ENCODE measurements at regions not wholly inside any gene's neighbourhood (a gene's known extent, or its start where the extent isn't known, plus 50 kb on each side); places are given as distances from the start of the nearest gene placed in this dataset.

- Histone ChIP-seq H3K79me2 (ENCODE audit: insufficient read depth, low read length) (no peaks in the 10 kb centered on the region), H3K36me3 (ENCODE audit: insufficient read depth, low read length) (no peaks in the 10 kb centered on the region), H3K27me3 (ENCODE audit: insufficient read depth, low read length, poor library complexity, severe bottlenecking) (no peaks in the 10 kb centered on the region), H3K4me2 (ENCODE audit: low read depth, low read length, poor library complexity, severe bottlenecking) (no peak overlapping the region), H3K4me1 (ENCODE audit: insufficient read depth, low read length, poor library complexity, severe bottlenecking) (no peaks in the 10 kb centered on the region), H3F3A (ENCODE audit: low read depth) (no peaks in the 10 kb centered on the region), H3K4me3 (ENCODE audit: low read length, poor library complexity, severe bottlenecking) (no peak overlapping the region), H3K9me3 (ENCODE audit: insufficient read depth, low read depth, low read length) (no peaks in the 10 kb centered on the region), H3K9ac (ENCODE audit: low read depth, low read length, poor library complexity, severe bottlenecking) (no peak overlapping the region), H4K20me1 (ENCODE audit: insufficient read depth, low read length, poor library complexity, severe bottlenecking) (no peaks in the 10 kb centered on the region), H2AFZ (ENCODE audit: low read length) (no peak overlapping the region), H3K9me2 (replicated peaks; ENCODE audit: low read depth, low read length) (no peaks in the 10 kb centered on the region)
- TF ChIP-seq CTCF (conservative IDR thresholded peaks at IDR 0.05; ENCODE audit: low read length), result no peak
- no peak for TF ChIP-seq EZH2phosphoT487 (IDR thresholded peaks at IDR 0.05; ENCODE audit: borderline replicate concordance)
Measured at GRCh38 chr20:39897058-39897457, 792.0 kb downstream of the MAFB start.

GRCh38 chr20:39894067-39894466, 795.0 kb downstream of the MAFB start:
- Histone ChIP-seq H3K9ac (ENCODE audit: low read depth, low read length, poor library complexity, severe bottlenecking) (no peak overlapping the region), H3K9me2 (replicated peaks; ENCODE audit: low read depth, low read length) (no peaks in the 10 kb centered on the region), H2AFZ (ENCODE audit: low read length) (no peak overlapping the region), H3K9me3 (ENCODE audit: insufficient read depth, low read depth, low read length) (no peaks in the 10 kb centered on the region), H3K36me3 (ENCODE audit: insufficient read depth, low read length) (no peaks in the 10 kb centered on the region), H4K20me1 (ENCODE audit: insufficient read depth, low read length, poor library complexity, severe bottlenecking) (no peaks in the 10 kb centered on the region), H3K4me1 (ENCODE audit: insufficient read depth, low read length, poor library complexity, severe bottlenecking) (no peaks in the 10 kb centered on the region), H3K27me3 (ENCODE audit: insufficient read depth, low read length, poor library complexity, severe bottlenecking) (no peaks in the 10 kb centered on the region), H3F3A (ENCODE audit: low read depth) (no peaks in the 10 kb centered on the region), H3K4me3 (ENCODE audit: low read length, poor library complexity, severe bottlenecking) (no peak overlapping the region), H3K79me2 (ENCODE audit: insufficient read depth, low read length) (no peaks in the 10 kb centered on the region), H3K4me2 (ENCODE audit: low read depth, low read length, poor library complexity, severe bottlenecking) (no peak overlapping the region)
- TF ChIP-seq EZH2phosphoT487 (IDR thresholded peaks at IDR 0.05; ENCODE audit: borderline replicate concordance) (no peak), CTCF (conservative IDR thresholded peaks at IDR 0.05; ENCODE audit: low read length) (no peak)

GRCh38 chr20:39893003-39893685, 795.9 kb downstream of the MAFB start:
- TF ChIP-seq EZH2phosphoT487 (IDR thresholded peaks at IDR 0.05; ENCODE audit: borderline replicate concordance), result no peak
- TF ChIP-seq CTCF (conservative IDR thresholded peaks at IDR 0.05; ENCODE audit: low read length), result no peak
- H3F3A ChIP-seq (ENCODE audit: low read depth), result no peaks in the 10 kb centered on the region
- H3K4me2 ChIP-seq (ENCODE audit: low read depth, low read length, poor library complexity, severe bottlenecking), result no peak overlapping the region
- H3K79me2 ChIP-seq (ENCODE audit: insufficient read depth, low read length), result no peaks in the 10 kb centered on the region
- H2AFZ ChIP-seq (ENCODE audit: low read length), result no peak overlapping the region
- H3K9ac ChIP-seq (ENCODE audit: low read depth, low read length, poor library complexity, severe bottlenecking), result no peak overlapping the region
- H3K4me3 ChIP-seq (ENCODE audit: low read length, poor library complexity, severe bottlenecking), result no peak overlapping the region
- H3K36me3 ChIP-seq (ENCODE audit: insufficient read depth, low read length), result no peaks in the 10 kb centered on the region
- no peaks in the 10 kb centered on the region for H4K20me1 ChIP-seq (ENCODE audit: insufficient read depth, low read length, poor library complexity, severe bottlenecking)
- H3K9me3 ChIP-seq (ENCODE audit: insufficient read depth, low read depth, low read length), result no peaks in the 10 kb centered on the region
- no peaks in the 10 kb centered on the region for H3K9me2 ChIP-seq (replicated peaks; ENCODE audit: low read depth, low read length)
- H3K4me1 ChIP-seq (ENCODE audit: insufficient read depth, low read length, poor library complexity, severe bottlenecking), result no peaks in the 10 kb centered on the region
- no peaks in the 10 kb centered on the region for H3K27me3 ChIP-seq (ENCODE audit: insufficient read depth, low read length, poor library complexity, severe bottlenecking)
